ENCODE measurements at regions not wholly inside any gene's neighbourhood (a gene's known extent, or its start where the extent isn't known, plus 50 kb on each side); places are given as distances from the start of the nearest gene placed in this dataset.

DNA sequence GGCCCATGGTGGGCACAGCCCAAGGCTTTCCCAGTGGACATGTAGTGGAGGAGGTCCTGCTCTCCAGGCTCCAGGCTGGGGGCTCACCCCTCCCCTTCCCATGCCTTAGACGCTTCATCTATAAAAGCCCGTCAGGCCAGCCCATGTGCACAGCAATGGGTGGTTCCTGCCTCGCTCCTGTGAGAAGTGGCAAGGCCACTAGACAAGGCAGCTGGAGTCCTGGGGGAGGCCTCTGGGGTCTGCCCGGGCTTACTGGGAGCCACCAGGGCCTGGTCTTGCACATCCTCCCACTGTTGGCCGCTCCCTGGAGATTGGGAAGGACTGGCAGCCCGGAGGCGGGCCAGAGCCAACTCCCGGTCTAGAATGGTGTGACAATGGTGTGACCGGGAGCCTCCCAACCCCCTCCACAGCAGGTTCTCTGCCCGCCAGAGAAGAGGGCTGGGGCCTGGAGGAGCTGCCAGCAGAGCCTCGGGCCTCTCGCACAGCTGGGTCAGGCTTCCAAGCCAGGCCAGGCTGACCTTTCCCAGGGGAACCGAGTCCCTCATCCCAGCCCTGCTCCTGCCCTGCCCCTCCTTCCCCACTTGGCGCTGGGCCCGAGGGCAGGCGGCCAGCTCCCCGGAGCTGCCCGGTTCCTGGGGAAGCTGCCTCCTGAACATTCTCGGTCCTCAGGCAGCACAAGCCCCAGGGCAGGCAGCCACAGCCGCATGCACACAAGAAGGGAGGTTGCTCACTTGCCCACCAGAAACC lies 97.9 kb downstream of the RFLNA start:
- Histone ChIP-seq H3K9ac (ENCODE audit: low read length) (no peak overlapping the region), H3K4me2 (ENCODE audit: low read depth, low read length, poor library complexity, severe bottlenecking) (no peak overlapping the region), H3K27ac (ENCODE audit: low read depth, low read length) (no peak overlapping the region), H3K36me3 (ENCODE audit: low read length) (no peaks in the 10 kb centered on the region), H2AFZ (ENCODE audit: low read depth, low read length, severe bottlenecking) (no peak overlapping the region), H3K9me2 (replicated peaks; ENCODE audit: insufficient read depth, low read length) (no peaks in the 10 kb centered on the region), H3K79me2 (ENCODE audit: insufficient read depth, low read length) (no peaks in the 10 kb centered on the region), H4K20me1 (ENCODE audit: low read depth, low read length) (no peaks in the 10 kb centered on the region), H3K9me3 (ENCODE audit: insufficient read depth, low read length) (no peaks in the 10 kb centered on the region), H3K4me3 (ENCODE audit: insufficient read depth, low read length, poor library complexity, severe bottlenecking) (no peak overlapping the region), H3F3A (ENCODE audit: insufficient read depth) (no peaks in the 10 kb centered on the region; the same call in 1 of the 2 replicates), H3K27me3 (ENCODE audit: low read length) (no peaks in the 10 kb centered on the region)
- TF ChIP-seq, protein P1, sequence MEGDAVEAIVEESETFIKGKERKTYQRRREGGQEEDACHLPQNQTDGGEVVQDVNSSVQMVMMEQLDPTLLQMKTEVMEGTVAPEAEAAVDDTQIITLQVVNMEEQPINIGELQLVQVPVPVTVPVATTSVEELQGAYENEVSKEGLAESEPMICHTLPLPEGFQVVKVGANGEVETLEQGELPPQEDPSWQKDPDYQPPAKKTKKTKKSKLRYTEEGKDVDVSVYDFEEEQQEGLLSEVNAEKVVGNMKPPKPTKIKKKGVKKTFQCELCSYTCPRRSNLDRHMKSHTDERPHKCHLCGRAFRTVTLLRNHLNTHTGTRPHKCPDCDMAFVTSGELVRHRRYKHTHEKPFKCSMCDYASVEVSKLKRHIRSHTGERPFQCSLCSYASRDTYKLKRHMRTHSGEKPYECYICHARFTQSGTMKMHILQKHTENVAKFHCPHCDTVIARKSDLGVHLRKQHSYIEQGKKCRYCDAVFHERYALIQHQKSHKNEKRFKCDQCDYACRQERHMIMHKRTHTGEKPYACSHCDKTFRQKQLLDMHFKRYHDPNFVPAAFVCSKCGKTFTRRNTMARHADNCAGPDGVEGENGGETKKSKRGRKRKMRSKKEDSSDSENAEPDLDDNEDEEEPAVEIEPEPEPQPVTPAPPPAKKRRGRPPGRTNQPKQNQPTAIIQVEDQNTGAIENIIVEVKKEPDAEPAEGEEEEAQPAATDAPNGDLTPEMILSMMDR (IDR thresholded peaks at IDR 0.05; ENCODE audit: insufficient read depth, low read length, poor library complexity, severe bottlenecking), result no peak
- TF ChIP-seq EZH2phosphoT487 (conservative IDR thresholded peaks at IDR 0.05; ENCODE audit: low read length), result no peak

DNA sequence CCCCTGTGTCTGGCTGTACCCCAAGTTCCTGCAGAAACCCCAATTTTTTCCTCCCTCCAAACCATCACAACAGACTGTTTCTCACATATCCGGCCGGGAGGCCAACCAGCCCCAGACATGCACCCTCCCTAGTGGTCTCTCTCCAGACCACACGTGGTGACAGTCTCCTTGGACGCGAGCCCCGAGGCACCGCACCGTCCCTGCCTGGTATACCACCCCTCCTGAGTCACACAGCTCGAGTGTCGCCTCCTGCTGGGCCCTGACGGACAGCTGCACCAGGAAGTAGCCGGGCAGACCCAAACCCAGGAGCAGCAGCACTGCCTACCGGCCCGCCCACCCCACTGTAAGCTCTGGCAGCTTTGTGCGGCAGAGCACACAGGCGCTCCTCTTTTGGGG lies 97.4 kb downstream of the RFLNA start:
- H3F3A ChIP-seq (ENCODE audit: insufficient read depth), result no peaks in the 10 kb centered on the region; the same call in 1 of the 2 replicates
- H3K4me2 ChIP-seq (ENCODE audit: low read depth, low read length, poor library complexity, severe bottlenecking), result no peak overlapping the region
- no peak overlapping the region for H3K27ac ChIP-seq (ENCODE audit: low read depth, low read length)
- H3K9me2 ChIP-seq (replicated peaks; ENCODE audit: insufficient read depth, low read length), result no peaks in the 10 kb centered on the region
- H3K9ac ChIP-seq (ENCODE audit: low read length), result no peak overlapping the region
- H3K36me3 ChIP-seq (ENCODE audit: low read length), result no peaks in the 10 kb centered on the region
- no peaks in the 10 kb centered on the region for H4K20me1 ChIP-seq (ENCODE audit: low read depth, low read length)
- H3K9me3 ChIP-seq (ENCODE audit: insufficient read depth, low read length), result no peaks in the 10 kb centered on the region
- no peak for TF ChIP-seq EZH2phosphoT487 (conservative IDR thresholded peaks at IDR 0.05; ENCODE audit: low read length)
- TF ChIP-seq, protein P1 (IDR thresholded peaks at IDR 0.05; ENCODE audit: insufficient read depth, low read length, poor library complexity, severe bottlenecking), result no peak
- H2AFZ ChIP-seq (ENCODE audit: low read depth, low read length, severe bottlenecking), result no peak overlapping the region
- no peaks in the 10 kb centered on the region for H3K27me3 ChIP-seq (ENCODE audit: low read length)
- H3K4me3 ChIP-seq (ENCODE audit: insufficient read depth, low read length, poor library complexity, severe bottlenecking), result no peak overlapping the region
- H3K79me2 ChIP-seq (ENCODE audit: insufficient read depth, low read length), result no peaks in the 10 kb centered on the region

DNA sequence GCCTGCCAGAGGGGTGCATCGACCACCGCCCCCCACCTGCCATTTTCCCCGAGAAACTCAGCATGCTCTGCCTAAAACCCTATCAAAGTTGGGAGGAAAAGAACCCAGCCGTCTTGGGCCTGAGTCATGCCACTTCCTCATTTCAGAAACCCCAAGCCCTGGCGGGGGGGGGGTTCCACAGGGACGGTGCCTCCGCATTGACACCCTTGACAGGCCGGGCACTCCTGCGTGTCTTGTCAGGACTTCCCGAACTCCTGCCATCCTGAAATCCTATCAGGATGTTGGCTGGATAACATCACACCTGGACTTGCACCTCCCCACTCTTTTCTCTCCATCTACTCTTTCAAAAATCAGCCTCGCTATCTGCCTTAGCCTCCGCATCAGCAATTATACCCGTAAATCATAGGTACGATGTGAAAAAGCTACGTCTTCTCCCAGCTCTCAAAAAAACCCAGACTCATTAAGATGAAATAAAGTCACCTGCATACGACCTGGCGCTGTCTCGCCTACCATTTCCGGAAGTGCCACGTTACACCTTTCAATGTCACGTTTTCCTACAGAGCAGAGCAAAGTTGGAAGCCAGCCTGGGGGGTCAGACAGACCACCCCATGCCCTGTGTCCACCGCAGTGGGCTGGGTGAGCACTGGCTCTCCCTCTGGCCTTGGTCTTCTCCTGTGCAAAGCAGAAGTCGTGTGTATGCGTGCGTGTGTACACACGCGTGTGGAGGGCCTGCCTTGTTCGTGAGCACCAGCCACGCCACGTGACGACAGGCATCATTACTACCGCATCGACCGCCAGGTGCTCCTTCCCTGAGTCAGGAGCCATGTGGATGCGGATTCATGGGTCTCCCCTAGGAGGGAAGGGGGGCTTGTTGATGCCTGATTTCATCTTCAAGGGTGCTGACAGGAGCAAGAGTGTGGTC lies 96.7 kb downstream of the RFLNA start:
- Histone ChIP-seq H3K27me3 (ENCODE audit: low read length) (no peaks in the 10 kb centered on the region), H3K36me3 (ENCODE audit: low read length) (no peaks in the 10 kb centered on the region), H4K20me1 (ENCODE audit: low read depth, low read length) (no peaks in the 10 kb centered on the region), H2AFZ (ENCODE audit: low read depth, low read length, severe bottlenecking) (no peak overlapping the region), H3K9ac (ENCODE audit: low read length) (peak overlapping the region; percentile 27; the same call in 1 of the 2 replicates), H3K4me3 (ENCODE audit: insufficient read depth, low read length, poor library complexity, severe bottlenecking) (no peak overlapping the region), H3K9me3 (ENCODE audit: insufficient read depth, low read length) (no peaks in the 10 kb centered on the region), H3K4me2 (ENCODE audit: low read depth, low read length, poor library complexity, severe bottlenecking) (peak overlapping the region; percentile 28), H3F3A (ENCODE audit: insufficient read depth) (no peaks in the 10 kb centered on the region; the same call in 1 of the 2 replicates), H3K79me2 (ENCODE audit: insufficient read depth, low read length) (no peaks in the 10 kb centered on the region), H3K27ac (ENCODE audit: low read depth, low read length) (no peak overlapping the region), H3K9me2 (replicated peaks; ENCODE audit: insufficient read depth, low read length) (no peaks in the 10 kb centered on the region)
- TF ChIP-seq, protein P1 (IDR thresholded peaks at IDR 0.05; ENCODE audit: insufficient read depth, low read length, poor library complexity, severe bottlenecking), result no peak
- no peak for TF ChIP-seq EZH2phosphoT487 (conservative IDR thresholded peaks at IDR 0.05; ENCODE audit: low read length)

All from SU-DHL-6 (cell line).